ENCODE measurements at regions not wholly inside any gene's neighbourhood (a gene's known extent, or its start where the extent isn't known, plus 50 kb on each side); places are given as distances from the start of the nearest gene placed in this dataset.

GRCh38 chr1:226816576-226816975 is 53.8 kb upstream of the PSEN2 start:
- H3K27me3 ChIP-seq = no peaks in the 10 kb centered on the region
- no peak for DNase-seq (ENCODE audit: low spot score)
- H3K4me1 ChIP-seq = peaks cover 0 to 31% of the 10 kb centered on the region in 2 donors
- TF ChIP-seq, protein P1, sequence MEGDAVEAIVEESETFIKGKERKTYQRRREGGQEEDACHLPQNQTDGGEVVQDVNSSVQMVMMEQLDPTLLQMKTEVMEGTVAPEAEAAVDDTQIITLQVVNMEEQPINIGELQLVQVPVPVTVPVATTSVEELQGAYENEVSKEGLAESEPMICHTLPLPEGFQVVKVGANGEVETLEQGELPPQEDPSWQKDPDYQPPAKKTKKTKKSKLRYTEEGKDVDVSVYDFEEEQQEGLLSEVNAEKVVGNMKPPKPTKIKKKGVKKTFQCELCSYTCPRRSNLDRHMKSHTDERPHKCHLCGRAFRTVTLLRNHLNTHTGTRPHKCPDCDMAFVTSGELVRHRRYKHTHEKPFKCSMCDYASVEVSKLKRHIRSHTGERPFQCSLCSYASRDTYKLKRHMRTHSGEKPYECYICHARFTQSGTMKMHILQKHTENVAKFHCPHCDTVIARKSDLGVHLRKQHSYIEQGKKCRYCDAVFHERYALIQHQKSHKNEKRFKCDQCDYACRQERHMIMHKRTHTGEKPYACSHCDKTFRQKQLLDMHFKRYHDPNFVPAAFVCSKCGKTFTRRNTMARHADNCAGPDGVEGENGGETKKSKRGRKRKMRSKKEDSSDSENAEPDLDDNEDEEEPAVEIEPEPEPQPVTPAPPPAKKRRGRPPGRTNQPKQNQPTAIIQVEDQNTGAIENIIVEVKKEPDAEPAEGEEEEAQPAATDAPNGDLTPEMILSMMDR (IDR thresholded peaks at IDR 0.05) = no peak
- no peak overlapping the region for H3K4me3 ChIP-seq
- H3K27ac ChIP-seq = no peak overlapping the region
- no peaks in the 10 kb centered on the region for H3K36me3 ChIP-seq
- H3K9me3 ChIP-seq = no peaks in the 10 kb centered on the region

GRCh38 chr1:226814751-226815537 is 55.5 kb upstream of the PSEN2 start:
- Histone ChIP-seq H3K4me3 (no peak overlapping the region), H3K27me3 (no peaks in the 10 kb centered on the region), H3K9me3 (no peaks in the 10 kb centered on the region), H3K4me1 (peaks cover 0 to 22% of the 10 kb centered on the region in 2 donors), H3K36me3 (no peaks in the 10 kb centered on the region), H3K27ac (peak overlapping the region; percentile 67 to 72)
- TF ChIP-seq, protein P1 (IDR thresholded peaks at IDR 0.05) = no peak
- peak; percentile 77 for DNase-seq (ENCODE audit: low spot score)

DNA sequence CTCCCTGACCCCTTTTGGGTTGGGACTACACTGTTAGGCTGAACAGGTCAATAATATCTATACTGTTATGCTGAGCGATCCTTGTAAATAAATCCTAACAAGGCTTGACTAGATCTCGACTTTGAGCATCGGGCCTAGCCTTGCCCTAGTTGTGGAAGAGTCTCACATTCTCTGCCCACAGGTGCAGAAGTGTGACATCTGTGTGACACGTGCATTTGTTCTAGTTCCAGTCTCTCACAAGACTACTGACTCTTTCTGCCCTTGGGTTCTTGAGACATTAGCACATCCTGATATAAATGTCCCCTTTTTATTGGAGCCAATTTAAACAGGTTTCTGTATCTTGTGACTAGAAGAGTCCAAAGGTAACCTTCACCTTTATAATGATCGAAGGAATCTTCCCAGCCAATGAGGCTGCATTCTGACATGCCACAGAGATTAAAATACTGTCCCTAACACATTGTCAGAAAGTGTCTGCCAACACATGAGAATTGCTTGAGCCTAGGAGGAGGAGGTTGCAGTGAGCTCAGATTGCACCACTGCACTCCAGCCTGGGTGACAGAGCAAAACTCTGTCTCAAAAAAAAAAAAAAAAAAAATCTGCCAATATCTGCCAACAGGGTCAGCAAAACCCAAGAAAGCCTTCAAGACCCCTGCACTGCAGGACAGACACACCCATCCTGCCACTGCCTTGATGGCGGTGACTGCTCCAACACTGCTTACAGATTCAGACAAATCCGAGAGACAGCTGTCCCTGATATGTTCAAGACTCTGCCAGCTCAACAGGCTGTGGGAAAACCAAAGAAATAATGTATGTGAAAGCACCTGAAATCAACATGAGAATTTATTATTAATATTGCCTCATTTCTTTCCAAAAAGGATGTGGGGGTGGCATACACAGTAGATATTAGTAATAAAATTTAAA is 56.5 kb upstream of the PSEN2 start:
- Histone ChIP-seq H3K27ac (peak overlapping the region; percentile 67 to 72), H3K9me3 (no peaks in the 10 kb centered on the region), H3K4me3 (no peak overlapping the region), H3K27me3 (no peaks in the 10 kb centered on the region), H3K36me3 (no peaks in the 10 kb centered on the region), H3K4me1 (peaks cover 0 to 19% of the 10 kb centered on the region in 2 donors)
- DNase-seq (ENCODE audit: low spot score) = no peak
- TF ChIP-seq, protein P1 (IDR thresholded peaks at IDR 0.05) = no peak

GRCh38 chr1:226810681-226811080 is 59.7 kb upstream of the PSEN2 start:
- Histone ChIP-seq H3K9me3 (no peaks in the 10 kb centered on the region), H3K36me3 (no peaks in the 10 kb centered on the region), H3K4me3 (no peak overlapping the region), H3K4me1 (peaks cover 0 to 18% of the 10 kb centered on the region in 2 donors), H3K27me3 (no peaks in the 10 kb centered on the region), H3K27ac (no peak overlapping the region)
- TF ChIP-seq, protein P1 (IDR thresholded peaks at IDR 0.05) = no peak
- DNase-seq (ENCODE audit: low spot score) = no peak

- peaks cover 0 to 11% of the 10 kb centered on the region in 2 donors for H3K4me1 ChIP-seq
- no peaks in the 10 kb centered on the region for H3K9me3 ChIP-seq
- H3K4me3 ChIP-seq = no peak overlapping the region
- H3K36me3 ChIP-seq = no peaks in the 10 kb centered on the region
- TF ChIP-seq, protein P1 (IDR thresholded peaks at IDR 0.05) = no peak
- no peak for DNase-seq (ENCODE audit: low spot score)
- no peaks in the 10 kb centered on the region for H3K27me3 ChIP-seq
- no peak overlapping the region for H3K27ac ChIP-seq
These were observed 60.4 kb upstream of the PSEN2 start for GRCh38 chr1:226809785-226810571.
